ENCODE measurements at regions not wholly inside any gene's neighbourhood (a gene's known extent, or its start where the extent isn't known, plus 50 kb on each side); places are given as distances from the start of the nearest gene placed in this dataset.

- no peak for FAIRE-seq
- Histone ChIP-seq H3K36me3 (ENCODE audit: control insufficient read depth, insufficient read depth, low read length) (no peaks in the 10 kb centered on the region), H3K4me3 (ENCODE audit: low read depth, low read length) (no peak overlapping the region), H3K27me3 (ENCODE audit: control insufficient read depth, insufficient read depth, low read length) (no peaks in the 10 kb centered on the region)
- TF ChIP-seq CTCF (IDR thresholded peaks at IDR 0.05; ENCODE audit: insufficient read depth, low read length, severe bottlenecking), result no peak
- DNase-seq (ENCODE audit: low read depth), result no peak
Measured at GRCh38 chr4:173717581-173717980, 187.6 kb upstream of the HAND2 start.

- no peak overlapping the region for H3K4me3 ChIP-seq (ENCODE audit: low read depth, low read length)
- no peaks in the 10 kb centered on the region for H3K36me3 ChIP-seq (ENCODE audit: control insufficient read depth, insufficient read depth, low read length)
- FAIRE-seq, result no peak
- DNase-seq (ENCODE audit: low read depth), result no peak
- H3K27me3 ChIP-seq (ENCODE audit: control insufficient read depth, insufficient read depth, low read length), result no peaks in the 10 kb centered on the region
- no peak for TF ChIP-seq CTCF (IDR thresholded peaks at IDR 0.05; ENCODE audit: insufficient read depth, low read length, severe bottlenecking)
Measured at GRCh38 chr4:173714456-173714855, 184.4 kb upstream of the HAND2 start.

DNA sequence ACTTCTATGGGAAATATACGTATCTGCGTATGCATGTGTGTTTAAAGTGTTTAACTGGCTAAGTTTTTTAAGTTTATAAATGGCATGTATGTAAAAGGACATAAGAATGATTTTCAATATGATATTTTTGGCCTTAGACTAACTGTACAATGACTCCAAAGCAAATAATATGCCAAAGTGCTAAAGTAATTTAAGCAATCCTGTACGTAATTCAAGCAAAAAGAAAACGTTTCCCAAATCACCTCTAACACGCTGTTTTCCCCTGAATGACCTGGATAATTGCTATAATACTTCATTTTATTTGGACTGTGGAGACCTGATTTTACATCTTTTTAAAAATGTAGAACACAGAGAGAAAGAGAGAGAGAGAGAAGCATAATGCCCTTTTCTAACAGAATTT is 183.0 kb upstream of the HAND2 start:
- H3K36me3 ChIP-seq (ENCODE audit: control insufficient read depth, insufficient read depth, low read length), result no peaks in the 10 kb centered on the region
- DNase-seq (ENCODE audit: low read depth) (no peak), FAIRE-seq (no peak)
- H3K4me3 ChIP-seq (ENCODE audit: low read depth, low read length), result no peak overlapping the region
- H3K27me3 ChIP-seq (ENCODE audit: control insufficient read depth, insufficient read depth, low read length), result no peaks in the 10 kb centered on the region
- no peak for TF ChIP-seq CTCF (IDR thresholded peaks at IDR 0.05; ENCODE audit: insufficient read depth, low read length, severe bottlenecking)

- no peak for TF ChIP-seq CTCF (IDR thresholded peaks at IDR 0.05; ENCODE audit: insufficient read depth, low read length, severe bottlenecking)
- FAIRE-seq, result no peak
Measured at GRCh38 chr4:173707658-173708419, 177.8 kb upstream of the HAND2 start.

DNA sequence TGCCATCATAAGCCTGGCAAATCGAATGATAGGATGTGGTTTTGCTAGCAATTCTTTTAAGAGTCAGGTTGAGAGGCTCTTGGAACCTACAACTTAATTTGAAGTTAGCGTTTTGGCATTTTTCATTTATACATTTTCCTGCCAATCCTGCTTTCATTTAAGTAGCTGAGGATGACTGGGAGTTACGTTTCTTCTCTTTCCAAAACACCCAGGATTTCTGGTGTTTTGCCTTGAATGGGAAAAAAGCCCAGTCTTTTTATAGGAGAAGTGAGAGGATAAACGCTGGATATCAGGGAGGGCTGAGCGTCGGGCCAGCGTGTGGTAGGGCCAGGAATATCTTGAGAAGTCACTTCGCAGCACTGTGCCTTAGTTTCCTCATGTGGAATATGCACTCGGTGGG is 174.2 kb upstream of the HAND2 start:
- FAIRE-seq (no peak), DNase-seq (ENCODE audit: low read depth) (no peak)
- Histone ChIP-seq H3K27me3 (ENCODE audit: control insufficient read depth, insufficient read depth, low read length) (no peaks in the 10 kb centered on the region), H3K36me3 (ENCODE audit: control insufficient read depth, insufficient read depth, low read length) (no peaks in the 10 kb centered on the region), H3K4me3 (ENCODE audit: low read depth, low read length) (no peak overlapping the region)
- no peak for TF ChIP-seq CTCF (IDR thresholded peaks at IDR 0.05; ENCODE audit: insufficient read depth, low read length, severe bottlenecking)

More at GRCh38 chr4:173707658-173708419, 177.8 kb upstream of the HAND2 start:
- no peak for DNase-seq (ENCODE audit: low read depth)
- H3K36me3 ChIP-seq (ENCODE audit: control insufficient read depth, insufficient read depth, low read length), result no peaks in the 10 kb centered on the region
- H3K4me3 ChIP-seq (ENCODE audit: low read depth, low read length), result no peak overlapping the region
- H3K27me3 ChIP-seq (ENCODE audit: control insufficient read depth, insufficient read depth, low read length), result no peaks in the 10 kb centered on the region

DNA sequence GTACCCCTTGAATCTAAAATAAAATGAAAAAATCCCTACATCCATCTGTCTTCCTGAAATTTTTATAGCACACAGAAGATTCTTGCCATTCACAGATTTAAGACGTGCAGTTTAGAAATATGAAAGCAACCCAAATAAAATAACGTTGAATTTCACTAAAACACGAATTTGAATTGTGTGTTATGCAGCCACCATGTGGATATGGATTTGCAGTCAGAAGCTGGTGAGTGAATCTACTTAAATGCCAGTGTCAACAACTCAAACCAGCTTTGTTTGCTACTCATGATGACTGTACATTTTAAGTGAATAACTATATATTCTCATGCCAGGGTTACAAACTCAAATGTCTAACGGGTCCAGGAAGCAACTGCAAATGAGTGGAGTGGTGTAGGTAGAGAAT is 173.0 kb upstream of the HAND2 start:
- no peak for TF ChIP-seq CTCF (IDR thresholded peaks at IDR 0.05; ENCODE audit: insufficient read depth, low read length, severe bottlenecking)
- DNase-seq (ENCODE audit: low read depth), result no peak
- H3K4me3 ChIP-seq (ENCODE audit: low read depth, low read length), result no peak overlapping the region
- no peaks in the 10 kb centered on the region for H3K27me3 ChIP-seq (ENCODE audit: control insufficient read depth, insufficient read depth, low read length)
- no peak for FAIRE-seq
- no peaks in the 10 kb centered on the region for H3K36me3 ChIP-seq (ENCODE audit: control insufficient read depth, insufficient read depth, low read length)

Data from bronchial epithelial cell (primary cell).